ENCODE measurements at regions not wholly inside any gene's neighbourhood (a gene's known extent, or its start where the extent isn't known, plus 50 kb on each side); places are given as distances from the start of the nearest gene placed in this dataset.

DNA sequence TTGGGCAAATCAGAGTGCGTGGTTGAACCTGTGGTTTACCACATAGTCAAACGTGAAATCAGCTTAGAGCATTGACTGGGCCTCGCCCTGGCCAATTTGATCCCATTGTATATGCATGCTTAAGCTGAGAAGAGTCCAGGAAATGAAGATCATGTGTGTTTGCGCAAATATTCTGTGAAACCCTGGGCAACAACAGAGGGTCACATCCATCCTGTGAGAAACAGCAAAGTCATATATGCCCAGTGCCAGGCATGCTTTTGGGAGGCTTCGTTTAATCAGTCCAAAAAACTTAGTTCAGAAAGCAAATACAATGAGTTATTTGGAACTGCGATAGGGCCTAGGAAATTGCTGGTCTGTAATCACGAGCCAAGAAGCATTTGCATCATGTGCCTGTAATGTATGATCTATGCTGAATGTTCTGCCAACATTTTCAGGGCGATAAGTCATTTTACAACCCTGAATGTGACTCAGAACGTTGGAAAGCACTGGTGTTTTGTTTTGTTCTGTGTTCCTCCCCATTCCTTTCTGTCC, 412.1 kb upstream of the CELF2 start:
- DNase-seq, result no peak

DNA sequence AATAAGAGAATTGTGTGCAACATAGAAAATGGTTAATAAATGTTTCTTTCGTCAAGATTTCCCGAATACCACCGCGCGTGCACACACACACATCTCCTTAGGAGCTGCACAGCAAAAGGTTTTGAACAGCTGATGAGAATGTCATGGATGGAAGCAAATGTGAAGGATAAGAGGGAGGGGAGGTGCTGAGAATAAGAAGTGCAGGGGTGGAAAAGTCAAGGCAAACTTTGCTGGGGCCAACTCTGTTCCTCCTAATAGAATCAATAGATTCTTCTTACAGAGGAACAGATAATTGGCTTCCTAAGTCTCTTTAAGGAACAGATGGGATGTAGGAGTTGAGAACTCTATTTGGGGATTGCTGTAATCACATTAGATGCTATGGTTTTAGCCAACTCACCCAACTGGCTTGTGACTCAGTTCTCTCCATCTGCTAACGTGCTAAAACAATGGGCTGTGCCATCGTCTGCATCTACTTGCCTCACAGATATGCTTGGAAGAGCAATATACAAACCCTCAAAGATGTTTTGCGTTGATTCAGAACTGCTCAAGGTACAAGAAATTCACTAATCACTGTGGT, 408.2 kb upstream of the CELF2 start:
- no peak for DNase-seq

DNA sequence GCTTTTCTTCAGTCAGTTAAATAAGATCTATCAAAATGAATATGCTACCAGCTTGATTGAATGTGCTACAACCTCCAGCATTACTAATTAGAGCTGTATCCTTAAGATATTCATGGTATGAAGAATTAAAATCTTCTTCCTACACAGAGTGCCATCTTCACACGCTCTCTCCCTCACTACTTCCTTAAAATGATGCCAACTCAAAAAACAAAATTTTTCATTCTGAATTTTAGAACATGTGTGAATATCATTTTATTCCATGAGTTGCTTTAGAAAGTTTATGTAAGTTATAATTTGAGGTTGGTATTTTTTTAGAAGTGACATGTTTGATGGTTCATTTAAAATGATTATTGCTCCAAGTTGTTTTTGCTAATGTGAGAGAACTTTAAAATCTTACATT, 407.5 kb upstream of the CELF2 start:
- DNase-seq, result no peak

DNA sequence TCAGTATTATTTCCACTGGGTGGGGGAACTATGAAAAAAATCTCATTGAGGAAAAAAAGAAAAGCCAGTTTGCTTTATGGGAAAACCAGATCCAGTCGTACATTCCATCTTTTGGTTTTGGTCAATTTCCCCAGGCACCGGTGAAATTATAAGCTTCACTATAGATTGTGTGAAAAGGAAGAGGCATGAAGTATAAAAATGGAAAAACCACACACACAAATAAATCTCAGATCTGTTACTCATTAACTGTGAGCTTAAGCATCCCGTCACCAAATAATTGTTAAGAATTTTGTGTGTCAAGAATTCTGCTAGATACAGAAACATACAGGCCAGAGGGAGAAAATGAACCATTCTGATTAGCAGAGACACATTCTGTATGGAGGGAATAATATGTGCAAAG, 405.5 kb upstream of the CELF2 start:
- DNase-seq, result no peak

DNA sequence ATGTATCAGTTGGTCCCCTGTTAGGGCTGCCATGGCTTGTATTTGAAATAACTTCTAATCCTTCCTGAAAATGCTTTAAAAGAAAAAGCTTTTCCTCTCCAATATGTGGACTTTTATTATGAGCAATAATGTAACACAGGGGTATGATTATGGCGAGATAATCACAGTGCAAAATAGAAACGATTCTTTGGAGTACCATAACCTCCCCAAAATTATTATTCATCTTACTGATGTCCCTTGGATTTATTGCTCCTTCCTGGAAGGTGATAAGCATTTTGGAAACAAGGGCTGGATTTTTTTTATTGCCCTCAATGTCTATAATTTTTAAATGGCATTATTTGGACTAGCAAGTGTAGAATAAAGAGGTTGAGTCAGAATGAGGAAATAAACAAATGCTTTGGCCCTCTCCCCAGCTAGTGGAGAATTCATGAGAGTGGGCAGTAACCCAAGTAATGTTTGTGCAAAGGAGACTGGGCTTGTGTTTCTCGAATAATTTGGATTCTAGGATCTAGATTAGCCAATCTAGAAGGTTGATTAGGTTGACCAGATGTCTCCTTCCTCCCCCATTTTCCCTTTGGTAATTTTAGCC, 403.9 kb upstream of the CELF2 start:
- DNase-seq, result no peak

DNA sequence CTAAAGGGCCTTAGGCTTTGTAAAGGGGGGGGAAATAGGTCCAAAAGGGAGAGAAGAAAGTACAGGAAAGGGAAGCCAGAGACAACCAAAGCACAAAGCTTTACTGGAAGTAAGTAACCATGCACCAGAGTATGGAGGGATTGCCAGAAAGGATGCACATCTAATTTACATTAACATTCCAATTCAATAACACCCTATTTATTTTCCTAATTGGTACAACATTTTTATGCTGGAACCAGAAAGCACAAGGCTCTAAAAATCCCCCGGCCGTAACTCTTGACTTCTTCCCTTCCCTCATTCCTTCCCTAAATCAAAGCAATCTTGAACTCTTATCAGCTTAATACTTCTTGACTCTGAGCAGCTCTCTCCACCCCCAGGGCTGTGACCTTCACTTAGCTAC, 400.0 kb upstream of the CELF2 start:
- no peak for DNase-seq

DNA sequence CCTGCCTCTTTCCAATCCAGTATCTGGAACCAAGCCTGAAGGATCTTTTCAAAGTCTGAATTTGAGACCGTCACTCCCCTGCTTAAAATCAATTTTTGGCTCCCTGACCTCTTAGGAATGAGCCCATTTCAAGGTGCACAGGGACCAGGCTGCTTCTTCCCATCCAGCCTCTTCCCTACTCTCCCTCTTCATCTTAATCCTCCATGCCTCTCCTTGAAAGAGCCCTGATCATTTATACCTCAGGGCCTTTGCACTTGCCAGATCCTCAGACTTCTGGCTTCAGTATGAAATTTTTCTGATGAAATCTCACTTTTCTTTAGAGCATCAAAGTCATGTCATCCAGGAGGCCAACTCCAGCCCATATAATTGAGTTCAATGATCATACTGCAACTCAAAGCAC, 399.5 kb upstream of the CELF2 start:
- DNase-seq, result no peak

DNA sequence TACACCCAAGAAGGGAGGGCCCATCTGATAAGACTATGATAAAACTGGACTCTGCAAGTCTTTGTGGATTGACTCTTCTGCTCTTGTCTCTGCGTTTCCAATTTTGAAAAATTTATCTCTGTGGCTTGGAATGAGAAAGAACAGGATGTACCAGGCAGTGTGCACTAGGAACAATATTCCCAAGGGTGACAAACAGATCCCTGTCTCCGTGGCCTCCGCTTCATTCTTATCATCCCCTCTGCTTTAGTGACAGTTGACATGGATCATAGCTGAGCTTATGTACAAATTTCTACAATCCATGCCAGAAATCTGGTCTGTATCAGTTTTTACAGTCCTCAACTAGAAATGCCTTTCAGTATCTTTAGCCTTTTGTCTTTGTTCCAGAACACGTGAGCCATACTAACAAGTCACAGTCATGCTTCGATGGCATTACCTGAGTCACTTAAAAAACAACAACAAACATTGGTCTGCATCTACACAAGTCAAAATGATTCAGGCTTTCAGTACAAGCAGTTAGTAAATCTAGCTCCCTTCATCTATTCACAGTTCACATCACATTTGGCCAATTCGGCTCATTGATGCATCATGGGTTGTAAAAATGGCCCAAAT, 393.6 kb upstream of the CELF2 start:
- peak; percentile 24 for DNase-seq

DNA sequence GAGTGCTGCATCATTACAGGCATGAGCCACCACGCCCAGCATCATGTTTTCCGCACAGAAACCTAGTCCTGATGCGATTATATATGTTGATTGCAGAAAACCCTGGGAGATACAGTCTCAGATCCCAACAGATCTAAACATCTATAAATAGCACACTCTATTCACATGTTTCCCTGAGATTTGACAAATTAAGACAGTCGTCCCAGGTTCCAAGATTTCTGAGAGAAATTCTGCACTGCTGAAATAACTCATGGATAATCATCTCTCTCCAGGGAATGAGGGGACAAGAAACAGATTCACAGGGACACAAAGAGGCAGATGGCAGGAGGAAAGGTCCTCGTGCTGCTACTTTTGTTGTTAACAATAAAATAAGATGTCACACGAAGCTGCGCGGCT, 393.1 kb upstream of the CELF2 start:
- no peak for DNase-seq

DNA sequence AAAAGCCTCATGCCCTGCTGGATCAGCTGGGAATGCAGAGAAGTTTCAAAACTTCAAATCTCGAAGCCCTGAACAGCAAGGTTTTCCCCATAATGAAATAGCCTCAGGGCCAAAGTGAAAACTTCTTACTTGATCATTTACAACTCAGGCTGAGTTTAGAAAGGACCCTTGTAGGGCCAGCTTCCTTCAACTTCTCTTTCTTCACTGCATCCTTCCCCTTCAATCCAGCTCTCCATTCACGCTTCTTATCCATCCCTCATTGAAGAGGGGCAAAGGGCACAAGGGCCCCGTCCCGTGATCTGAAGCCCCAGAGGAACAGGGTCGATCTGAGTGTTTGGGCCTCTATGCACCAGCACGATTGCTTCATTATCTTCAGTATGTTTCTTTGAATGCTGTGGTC, 392.2 kb upstream of the CELF2 start:
- DNase-seq, result no peak

DNA sequence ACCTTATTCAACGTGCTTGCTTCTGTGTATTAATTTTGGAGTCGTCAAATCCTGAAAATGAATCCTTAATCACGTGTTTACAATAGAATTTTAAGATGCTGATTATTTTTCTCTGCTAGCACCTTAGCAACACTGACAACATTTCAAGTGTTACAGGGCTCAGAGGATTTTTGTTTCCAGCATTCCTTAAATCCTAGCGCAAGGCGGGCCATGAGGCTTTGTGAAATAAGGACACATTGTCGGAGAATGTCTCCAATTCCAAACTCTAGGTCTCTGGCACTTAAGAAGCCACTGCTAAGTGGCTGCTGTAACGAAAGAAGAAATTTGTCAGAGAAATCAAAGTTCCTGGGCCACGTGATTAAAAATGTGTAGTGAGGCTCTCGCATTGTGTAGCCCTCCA, 390.9 kb upstream of the CELF2 start:
- no peak for DNase-seq

DNA sequence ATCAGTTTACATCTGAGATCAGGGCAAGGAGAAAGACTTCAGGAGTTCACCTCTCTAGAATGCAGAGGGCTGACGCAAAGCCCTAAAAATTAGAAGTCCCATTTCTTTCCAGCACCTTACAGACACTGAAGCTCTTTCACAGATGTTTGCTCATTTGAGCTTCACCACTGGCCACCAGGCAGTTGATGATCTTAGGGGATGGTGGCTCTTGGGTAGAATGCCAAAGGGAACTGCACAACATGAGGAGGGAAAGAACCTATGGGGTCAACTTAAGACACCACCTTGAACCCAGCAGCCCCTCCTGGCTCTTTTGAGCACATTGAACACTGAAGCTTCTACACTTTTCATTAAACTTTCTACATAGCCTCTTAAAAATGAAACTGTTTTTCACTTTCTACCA, 390.3 kb upstream of the CELF2 start:
- DNase-seq, result no peak

DNA sequence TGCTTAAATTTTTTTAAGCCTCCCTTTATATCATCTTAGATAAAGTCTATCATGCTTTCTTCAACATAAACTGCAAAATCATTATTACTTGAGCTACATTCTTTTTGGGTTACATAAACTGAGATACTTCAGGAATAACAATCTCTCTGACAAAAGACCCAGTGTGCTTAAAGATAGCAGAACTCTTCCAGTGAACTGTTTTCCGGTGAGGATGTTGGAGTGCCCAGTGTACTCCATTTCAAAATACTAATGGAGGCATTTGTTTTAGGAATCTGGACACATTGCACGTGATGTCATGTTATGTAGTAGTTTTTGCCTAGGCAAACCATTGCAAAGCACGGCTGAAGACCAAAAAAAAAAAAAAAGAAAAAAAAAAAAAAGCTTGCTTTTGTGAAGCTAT, 388.2 kb upstream of the CELF2 start:
- DNase-seq, result no peak

DNA sequence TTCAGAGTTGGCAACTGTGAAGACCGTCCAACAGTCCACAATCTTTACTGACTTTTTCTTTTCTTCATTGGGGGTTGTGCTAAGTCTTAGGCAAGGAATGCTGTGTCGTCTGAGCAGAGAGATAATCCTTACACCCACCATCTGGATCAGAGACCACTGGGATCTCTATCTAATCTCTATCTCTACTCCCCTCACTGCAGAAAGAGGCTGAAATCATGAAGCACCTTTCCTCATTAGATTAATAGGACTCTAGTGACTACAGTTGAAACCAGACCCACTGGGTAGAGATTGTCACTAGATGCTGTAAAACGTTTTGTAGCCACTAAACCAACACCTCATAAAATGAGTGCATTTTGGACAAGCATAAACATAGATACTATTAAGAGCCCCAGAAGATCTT, 387.4 kb upstream of the CELF2 start:
- no peak for DNase-seq

DNA sequence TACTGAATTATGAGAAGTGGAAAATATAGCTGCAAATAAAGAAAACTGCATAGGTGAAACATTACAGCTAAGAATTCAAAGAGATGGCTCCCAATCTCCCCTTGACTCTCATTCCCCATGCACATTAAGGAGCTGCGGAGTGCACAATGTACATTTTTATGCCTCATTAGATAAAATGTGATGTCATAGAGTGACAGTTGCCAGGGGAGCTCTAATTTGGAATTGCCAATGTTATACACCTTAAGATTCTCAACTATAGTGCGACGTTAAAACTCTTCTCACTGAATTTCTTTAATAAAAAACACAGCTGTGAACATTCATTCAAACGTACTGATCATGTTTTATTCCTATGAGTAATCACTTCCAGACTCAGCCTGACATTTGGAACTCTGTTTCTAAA, 386.9 kb upstream of the CELF2 start:
- no peak for DNase-seq

DNA sequence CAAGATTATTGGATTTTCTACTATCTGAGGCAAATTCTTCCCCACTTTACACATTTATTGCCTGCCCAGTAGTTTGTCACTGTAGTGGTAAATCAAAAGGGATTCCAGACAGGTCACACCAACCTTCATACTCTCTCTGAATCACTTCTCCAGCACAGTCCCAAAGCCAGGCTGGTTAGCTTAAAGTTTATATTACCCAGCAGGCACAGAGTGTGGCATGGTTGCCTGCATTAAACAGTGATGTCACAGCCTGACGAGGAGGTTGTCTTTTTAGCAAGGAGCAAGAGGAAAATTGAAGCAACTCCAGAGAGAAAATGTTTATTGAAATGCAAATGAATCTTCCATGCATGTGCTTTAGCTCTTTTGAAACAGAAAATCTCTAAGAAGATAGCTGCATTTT, 375.5 kb upstream of the CELF2 start:
- no peak for DNase-seq

DNA sequence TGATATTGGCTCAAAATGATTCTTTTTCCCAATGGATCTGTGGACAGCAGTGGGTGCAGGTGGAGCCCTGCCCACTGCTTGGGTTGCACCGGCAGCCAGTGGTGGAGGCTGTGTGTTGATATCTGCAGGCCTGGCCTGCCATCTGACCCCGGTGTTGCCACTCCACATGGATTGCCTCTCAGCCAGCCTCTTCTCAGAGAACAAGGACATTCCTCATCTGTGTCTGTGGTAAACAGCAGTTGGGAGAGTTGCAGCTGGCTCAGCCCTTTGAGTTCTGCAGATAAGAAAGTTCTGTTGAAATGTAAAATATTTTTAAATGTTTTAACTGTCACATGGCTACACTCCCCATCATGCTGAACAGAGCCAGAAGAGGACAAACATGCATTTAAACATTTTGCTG, 374.9 kb upstream of the CELF2 start:
- no peak for DNase-seq

DNA sequence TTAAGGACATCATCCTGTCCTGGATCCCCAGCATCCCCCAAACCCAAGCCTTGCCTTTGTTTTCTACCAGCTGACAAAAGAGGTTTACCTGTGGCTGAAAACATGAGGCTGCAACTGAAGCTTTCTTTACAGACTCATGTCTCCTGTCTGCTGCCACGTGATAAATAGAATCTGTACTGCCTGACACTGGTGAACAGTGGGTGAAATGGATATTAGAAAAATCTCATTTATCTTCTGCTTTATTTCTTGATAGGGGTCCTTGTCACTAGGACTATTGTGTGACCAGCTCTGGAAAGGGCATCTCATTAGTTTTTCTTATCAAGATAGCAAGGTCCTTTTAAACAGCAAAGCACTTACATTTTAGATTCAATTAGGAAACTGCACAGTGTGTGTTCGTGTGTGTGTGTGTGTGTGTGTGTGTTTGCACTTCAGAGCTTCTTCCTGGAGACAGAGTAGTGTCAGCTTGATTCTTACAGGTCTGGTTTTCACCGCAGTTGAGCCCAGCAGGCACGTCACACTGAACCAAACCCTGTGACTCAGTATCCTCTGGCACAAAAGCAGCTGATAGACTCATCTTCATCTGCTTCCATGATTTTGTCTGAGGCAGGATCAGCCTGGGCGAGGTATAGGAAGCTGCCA, 373.5 kb upstream of the CELF2 start:
- DNase-seq, result no peak

DNA sequence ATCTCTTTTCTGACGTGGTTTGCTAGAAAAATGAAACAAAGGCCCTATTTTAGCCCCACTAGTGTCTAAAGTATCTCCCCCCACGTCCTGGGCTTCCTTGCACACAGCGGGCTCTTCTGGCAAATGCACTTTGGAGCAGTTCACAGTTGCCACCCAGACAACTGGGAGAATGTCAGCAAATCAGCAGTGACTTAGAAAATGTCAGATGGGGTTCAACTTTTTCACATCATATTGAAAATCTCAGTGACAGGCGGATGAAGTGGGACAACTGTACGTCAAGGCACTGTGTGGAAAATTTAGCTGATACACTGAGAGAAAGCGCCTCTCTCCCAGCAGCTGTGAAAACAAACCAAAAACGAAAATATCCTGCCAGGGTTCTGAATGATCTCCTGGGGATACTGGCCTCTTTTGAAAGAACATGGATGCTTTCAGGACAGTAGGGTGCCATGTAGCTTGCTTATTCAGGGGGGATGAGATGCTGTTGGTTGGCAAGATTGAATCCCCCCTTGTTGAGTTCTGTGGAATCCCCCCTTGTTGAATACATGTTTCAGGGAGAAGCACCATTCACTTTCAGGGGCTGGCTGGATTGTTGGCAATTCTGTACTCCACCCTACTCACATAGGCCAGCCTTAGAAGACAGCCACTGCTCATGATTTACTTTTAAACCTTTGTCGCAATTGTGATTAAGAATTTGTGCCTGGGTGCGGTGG, 372.8 kb upstream of the CELF2 start:
- DNase-seq, result no peak

DNA sequence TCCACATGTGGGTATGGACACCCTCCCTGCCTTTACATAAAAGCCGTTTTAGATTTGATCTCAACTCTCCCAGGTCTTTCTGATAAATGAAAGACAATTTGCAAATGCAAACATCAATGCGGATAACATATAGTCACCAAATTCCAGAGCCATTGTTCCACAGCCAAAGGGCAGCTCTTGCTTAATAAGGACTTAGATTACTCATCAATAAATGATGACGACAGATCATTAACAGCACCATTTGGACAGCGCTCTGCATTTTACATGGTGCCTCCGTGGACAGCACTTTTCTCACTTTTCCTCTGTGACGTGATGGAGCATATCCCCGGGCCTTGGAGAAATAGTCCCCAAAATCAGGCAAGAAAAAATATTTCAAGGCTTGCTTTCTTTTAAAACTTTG, 370.3 kb upstream of the CELF2 start:
- no peak for DNase-seq

DNA sequence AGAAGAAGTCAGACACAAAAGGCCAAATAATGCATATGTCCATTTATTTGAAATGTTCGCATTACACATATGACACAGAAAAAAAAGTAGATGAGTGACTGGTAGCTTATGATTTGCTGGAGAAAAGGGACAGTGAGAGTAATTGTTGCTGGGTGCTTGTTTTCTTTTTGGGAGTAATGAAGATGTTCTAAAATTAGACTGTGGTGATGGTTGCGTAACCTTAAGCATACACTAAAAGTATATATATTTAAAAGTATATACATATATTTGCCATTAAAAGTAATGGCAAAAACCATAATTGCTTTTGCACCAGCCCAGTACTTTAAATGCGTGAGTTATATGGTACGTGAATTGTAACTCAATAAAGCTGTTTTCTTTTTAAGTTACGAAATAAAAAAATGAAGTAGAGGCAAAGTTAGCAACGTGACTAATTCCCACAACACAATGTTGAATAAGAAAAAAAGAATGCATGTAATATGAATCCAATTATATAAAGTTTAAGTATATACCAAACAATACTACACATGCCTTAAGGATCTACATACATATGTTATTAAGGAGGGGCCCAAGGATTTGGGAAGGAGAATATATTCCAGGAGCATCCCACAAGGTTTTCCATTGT, 360.4 kb upstream of the CELF2 start:
- DNase-seq, result no peak

DNA sequence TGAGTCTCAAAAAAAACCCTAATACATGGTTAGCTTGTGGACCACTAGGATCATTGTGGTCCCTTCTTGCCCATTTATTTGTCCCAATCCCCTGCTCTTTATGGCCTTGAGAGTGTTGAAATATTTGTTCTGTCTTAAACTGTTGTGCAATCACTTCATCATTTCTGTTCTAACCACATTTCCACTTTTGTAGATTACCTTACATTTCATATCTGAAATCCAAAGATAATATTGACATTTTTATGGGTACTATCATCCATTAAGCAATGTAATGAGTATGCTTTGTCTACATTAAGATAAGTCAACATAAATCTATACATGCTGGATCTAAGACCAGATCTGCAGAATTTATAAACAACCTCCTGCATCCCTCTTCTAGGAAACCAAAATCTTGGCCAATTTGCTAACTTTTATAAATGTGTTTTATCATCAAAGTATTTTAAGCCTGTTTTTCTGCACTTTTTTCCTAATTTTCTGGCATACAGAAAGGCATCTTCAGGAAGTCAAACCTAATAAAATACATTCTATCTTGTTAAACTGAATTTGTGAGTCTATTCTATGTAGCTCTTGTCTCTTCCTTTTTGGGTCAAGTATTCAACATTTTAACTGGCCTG, 359.4 kb upstream of the CELF2 start:
- no peak for DNase-seq

DNA sequence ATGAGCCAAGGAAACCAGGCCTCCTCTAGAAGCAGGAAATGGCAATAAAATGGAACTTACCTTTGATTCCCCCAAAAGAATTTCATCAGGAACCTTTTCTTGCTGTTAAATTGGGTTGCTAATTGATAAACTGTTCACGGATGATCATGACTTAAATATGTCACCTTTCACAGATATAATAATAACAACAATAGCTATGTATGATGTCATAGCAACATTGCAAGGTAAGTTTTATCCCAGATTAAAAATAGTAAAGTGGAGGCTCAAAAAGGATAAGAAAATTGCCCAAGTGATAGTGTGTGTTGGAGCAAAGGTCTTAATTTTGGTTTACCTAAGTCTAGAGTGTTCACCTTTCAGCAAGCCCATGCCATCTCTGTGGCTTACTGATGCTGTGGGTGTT, 357.6 kb upstream of the CELF2 start:
- no peak for DNase-seq

Measured in DMS53 (cell line).